Upper lobe of left lung (tissue), 6 donors: ENCODE measurements at regions not wholly inside any gene's neighbourhood (a gene's known extent, or its start where the extent isn't known, plus 50 kb on each side); places are given as distances from the start of the nearest gene placed in this dataset.

Source experiments
- ATAC-seq, 2 donors: fragments of 200-7000 bp; cut with Tn5 transposase; one replicate each; pipeline ENCODE4 v1.9.1; 2022; ENCODE audit warnings: mild to moderate bottlenecking in 2 of 2, moderate library complexity in 2 of 2; ENCODE audit not compliant: low FRiP score in 2 of 2
- DNase-seq, 2 donors: peaks; one replicate each; pipeline ENCODE4 v3.0.0-alpha.2; 2019 to 2020
- H3K27ac ChIP-seq, 4 donors: fragments of 200-600 bp; sonication (generic); one replicate each; pipeline ENCODE4 v1.5.1; 2016 to 2019
- H3K27me3 ChIP-seq, 4 donors: fragments of 200-600 bp; sonication (generic); one replicate each; pipeline ENCODE4 v1.5.1; 2017 to 2019
- H3K36me3 ChIP-seq, 4 donors: fragments of 200-600 bp; sonication (generic); one replicate each; pipeline ENCODE4 v1.5.1; 2016 to 2019
- H3K4me1 ChIP-seq, 4 donors: fragments of 200-600 bp; sonication (generic); one replicate each; pipeline ENCODE4 v1.5.1; 2018 to 2019
- H3K4me3 ChIP-seq, 4 donors: fragments of 200-600 bp; sonication (generic); one replicate each; pipeline ENCODE4 v1.5.1; 2017 to 2019; ENCODE audit warnings: mild to moderate bottlenecking in 2 of 4, moderate library complexity in 1 of 4
- H3K9me3 ChIP-seq, 4 donors: fragments of 200-600 bp; sonication (generic); one replicate each; pipeline ENCODE4 v1.5.1; 2018 to 2019
- EP300 ChIP-seq, 4 donors: sonication (generic); formaldehyde crosslinking; IDR thresholded peaks; one replicate each; pipeline ENCODE4 v1.5.1; 2017; ENCODE audit warnings: antibody characterized with exemption in 4 of 4, control low read depth in 2 of 4
- POLR2A ChIP-seq, 4 donors: fragments of 450-650 bp; IDR thresholded peaks; one replicate each; pipeline ENCODE4 v1.5.1; 2016 to 2017; ENCODE audit warnings: antibody characterized with exemption in 4 of 4, mild to moderate bottlenecking in 2 of 4
- POLR2AphosphoS5 ChIP-seq, 2 donors: sonication (generic); formaldehyde crosslinking; IDR thresholded peaks; one replicate each; pipeline ENCODE4 v1.5.1; 2017; ENCODE audit warnings: antibody characterized with exemption in 2 of 2
- WGBS, 2 donors: methylation state at CpG; one replicate each; pipeline ENCODE4 v1.1.5; 2017 to 2018; 5-methylcytosine and 5-hydroxymethylcytosine counted together
- TF ChIP-seq, protein P1 (sequence below), 6 experiments: fragments of 450-650 bp in 4 of 6; fragments of 200-600 bp in 2 of 6; sonication (generic) in 2 of 6; IDR thresholded peaks; one replicate each; pipeline ENCODE4 v1.5.1; 2016 to 2019; ENCODE audit warnings: antibody characterized with exemption in 6 of 6
- donor health status: DM: no; HTN: no; CAD: no; lungs with moderate emphysema.
- donor health status: DM: no; HTN: yes; CAD: no; lungs with severe emphysema.

GRCh38 chr9:75593920-75594319 is 296.6 kb upstream of the PCSK5 start:
- no peaks in the 10 kb centered on the region for H3K9me3 ChIP-seq
- no peaks in the 10 kb centered on the region for H3K27me3 ChIP-seq
- no peak for DNase-seq
- TF ChIP-seq POLR2A (IDR thresholded peaks at IDR 0.05) (no peak), POLR2AphosphoS5 (IDR thresholded peaks at IDR 0.05) (no peak), EP300 (IDR thresholded peaks at IDR 0.05) (no peak)
- TF ChIP-seq, protein P1, sequence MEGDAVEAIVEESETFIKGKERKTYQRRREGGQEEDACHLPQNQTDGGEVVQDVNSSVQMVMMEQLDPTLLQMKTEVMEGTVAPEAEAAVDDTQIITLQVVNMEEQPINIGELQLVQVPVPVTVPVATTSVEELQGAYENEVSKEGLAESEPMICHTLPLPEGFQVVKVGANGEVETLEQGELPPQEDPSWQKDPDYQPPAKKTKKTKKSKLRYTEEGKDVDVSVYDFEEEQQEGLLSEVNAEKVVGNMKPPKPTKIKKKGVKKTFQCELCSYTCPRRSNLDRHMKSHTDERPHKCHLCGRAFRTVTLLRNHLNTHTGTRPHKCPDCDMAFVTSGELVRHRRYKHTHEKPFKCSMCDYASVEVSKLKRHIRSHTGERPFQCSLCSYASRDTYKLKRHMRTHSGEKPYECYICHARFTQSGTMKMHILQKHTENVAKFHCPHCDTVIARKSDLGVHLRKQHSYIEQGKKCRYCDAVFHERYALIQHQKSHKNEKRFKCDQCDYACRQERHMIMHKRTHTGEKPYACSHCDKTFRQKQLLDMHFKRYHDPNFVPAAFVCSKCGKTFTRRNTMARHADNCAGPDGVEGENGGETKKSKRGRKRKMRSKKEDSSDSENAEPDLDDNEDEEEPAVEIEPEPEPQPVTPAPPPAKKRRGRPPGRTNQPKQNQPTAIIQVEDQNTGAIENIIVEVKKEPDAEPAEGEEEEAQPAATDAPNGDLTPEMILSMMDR (IDR thresholded peaks at IDR 0.05), result no peak
- H3K4me3 ChIP-seq, result no peak overlapping the region
- ATAC-seq, result no peak
- H3K4me1 ChIP-seq, result no peaks in the 10 kb centered on the region
- no peak overlapping the region for H3K27ac ChIP-seq
- no peaks in the 10 kb centered on the region for H3K36me3 ChIP-seq

GRCh38 chr9:75599126-75599525 is 291.3 kb upstream of the PCSK5 start:
- Histone ChIP-seq H3K36me3 (no peaks in the 10 kb centered on the region), H3K27ac (no peak overlapping the region), H3K9me3 (no peaks in the 10 kb centered on the region), H3K27me3 (no peaks in the 10 kb centered on the region), H3K4me1 (no peaks in the 10 kb centered on the region), H3K4me3 (no peak overlapping the region)
- TF ChIP-seq POLR2AphosphoS5 (IDR thresholded peaks at IDR 0.05), result no peak
- TF ChIP-seq, protein P1 (IDR thresholded peaks at IDR 0.05), result no peak
- TF ChIP-seq POLR2A (IDR thresholded peaks at IDR 0.05), result no peak
- no peak for TF ChIP-seq EP300 (IDR thresholded peaks at IDR 0.05)
- 84 to 90% methylated on average over 1 of the region's 1 CpG for WGBS, 2 donors
- DNase-seq (no peak), ATAC-seq (no peak)

GRCh38 chr9:75601280-75601679 is 289.2 kb upstream of the PCSK5 start:
- Histone ChIP-seq H3K9me3 (no peaks in the 10 kb centered on the region), H3K4me1 (peaks cover 0 to 3% (median 2%) of the 10 kb centered on the region in 4 donors), H3K4me3 (no peak overlapping the region), H3K27me3 (no peaks in the 10 kb centered on the region), H3K27ac (no peak overlapping the region), H3K36me3 (no peaks in the 10 kb centered on the region)
- DNase-seq (no peak), ATAC-seq (no peak)
- TF ChIP-seq POLR2A (IDR thresholded peaks at IDR 0.05) (no peak), EP300 (IDR thresholded peaks at IDR 0.05) (no peak), POLR2AphosphoS5 (IDR thresholded peaks at IDR 0.05) (no peak)
- TF ChIP-seq, protein P1 (IDR thresholded peaks at IDR 0.05), result no peak
- WGBS, 2 donors, result 75 to 95% methylated on average over 2 of the region's 2 CpGs

- H3K4me1 ChIP-seq, result peaks cover 0 to 3% (median 2%) of the 10 kb centered on the region in 4 donors
- no peak overlapping the region for H3K4me3 ChIP-seq
- DNase-seq (no peak), ATAC-seq (peak in 1 of 2 donors; percentile 81)
- no peaks in the 10 kb centered on the region for H3K27me3 ChIP-seq
- H3K27ac ChIP-seq, result no peak overlapping the region
- no peaks in the 10 kb centered on the region for H3K9me3 ChIP-seq
- H3K36me3 ChIP-seq, result no peaks in the 10 kb centered on the region
- whole genome bisulfite sequencing, 2 donors, result 90 to 91% methylated on average over 4 of the region's 4 CpGs
- TF ChIP-seq EP300 (IDR thresholded peaks at IDR 0.05) (no peak), POLR2A (IDR thresholded peaks at IDR 0.05) (no peak), POLR2AphosphoS5 (IDR thresholded peaks at IDR 0.05) (no peak)
- TF ChIP-seq, protein P1 (IDR thresholded peaks at IDR 0.05), result no peak
Measured at GRCh38 chr9:75602060-75602459, 288.4 kb upstream of the PCSK5 start.

- no peaks in the 10 kb centered on the region for H3K36me3 ChIP-seq
- TF ChIP-seq, protein P1 (IDR thresholded peaks at IDR 0.05), result no peak
- no peak for TF ChIP-seq POLR2A (IDR thresholded peaks at IDR 0.05)
- H3K4me1 ChIP-seq, result peaks cover 0 to 3% (median 2%) of the 10 kb centered on the region in 4 donors
- DNase-seq, result no peak
- H3K9me3 ChIP-seq, result no peaks in the 10 kb centered on the region
- 62 to 64% methylated on average over 2 of the region's 2 CpGs for WGBS, 2 donors
- H3K27me3 ChIP-seq, result no peaks in the 10 kb centered on the region
- no peak overlapping the region for H3K4me3 ChIP-seq
- ATAC-seq, result peak in 1 of 2 donors; percentile 25
- H3K27ac ChIP-seq, result no peak overlapping the region
Measured at GRCh38 chr9:75604661-75605060, 285.8 kb upstream of the PCSK5 start.
